BE2C (cell line): ENCODE measurements at regions not wholly inside any gene's neighbourhood (a gene's known extent, or its start where the extent isn't known, plus 50 kb on each side); places are given as distances from the start of the nearest gene placed in this dataset.

ENCODE experiments used
- DNase-seq: peaks from one replicate; pipeline ENCODE4 v3.0.0-alpha.2; 2020
- H3K27me3 ChIP-seq: fragments of 250-450 bp; sonication (Bioruptor Pico); 2 replicates; pipeline ENCODE4 v1.5.1; 2020; ENCODE audit warnings: mild to moderate bottlenecking
- H3K36me3 ChIP-seq: fragments of 250-450 bp; sonication (Bioruptor Pico); 2 replicates; pipeline ENCODE4 v1.5.1; 2020; ENCODE audit warnings: mild to moderate bottlenecking
- H3K4me1 ChIP-seq: fragments of 250-450 bp; sonication (Bioruptor Pico); 2 replicates; pipeline ENCODE4 v1.5.1; 2020
- H3K4me3 ChIP-seq: 2 replicates; pipeline ENCODE4 v1.5.1; 2011; ENCODE audit warnings: low read depth, low read length
- H3K9me3 ChIP-seq: fragments of 250-450 bp; sonication (Bioruptor Pico); 2 replicates; pipeline ENCODE4 v1.5.1; 2020
- TF ChIP-seq, protein P1 (sequence below): IDR thresholded peaks from 2 replicates; pipeline ENCODE4 v1.5.1; 2012; ENCODE audit warnings: mild to moderate bottlenecking, low read depth, low read length

- H3K36me3 ChIP-seq = no peaks in the 10 kb centered on the region
- TF ChIP-seq, protein P1, sequence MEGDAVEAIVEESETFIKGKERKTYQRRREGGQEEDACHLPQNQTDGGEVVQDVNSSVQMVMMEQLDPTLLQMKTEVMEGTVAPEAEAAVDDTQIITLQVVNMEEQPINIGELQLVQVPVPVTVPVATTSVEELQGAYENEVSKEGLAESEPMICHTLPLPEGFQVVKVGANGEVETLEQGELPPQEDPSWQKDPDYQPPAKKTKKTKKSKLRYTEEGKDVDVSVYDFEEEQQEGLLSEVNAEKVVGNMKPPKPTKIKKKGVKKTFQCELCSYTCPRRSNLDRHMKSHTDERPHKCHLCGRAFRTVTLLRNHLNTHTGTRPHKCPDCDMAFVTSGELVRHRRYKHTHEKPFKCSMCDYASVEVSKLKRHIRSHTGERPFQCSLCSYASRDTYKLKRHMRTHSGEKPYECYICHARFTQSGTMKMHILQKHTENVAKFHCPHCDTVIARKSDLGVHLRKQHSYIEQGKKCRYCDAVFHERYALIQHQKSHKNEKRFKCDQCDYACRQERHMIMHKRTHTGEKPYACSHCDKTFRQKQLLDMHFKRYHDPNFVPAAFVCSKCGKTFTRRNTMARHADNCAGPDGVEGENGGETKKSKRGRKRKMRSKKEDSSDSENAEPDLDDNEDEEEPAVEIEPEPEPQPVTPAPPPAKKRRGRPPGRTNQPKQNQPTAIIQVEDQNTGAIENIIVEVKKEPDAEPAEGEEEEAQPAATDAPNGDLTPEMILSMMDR = peak; percentile 19; the same call in 1 of the 2 replicates
- no peaks in the 10 kb centered on the region for H3K4me1 ChIP-seq
- H3K27me3 ChIP-seq = no peaks in the 10 kb centered on the region
- no peaks in the 10 kb centered on the region for H3K9me3 ChIP-seq
- no peak overlapping the region for H3K4me3 ChIP-seq
- DNase-seq = no peak
These were observed 220.2 kb upstream of the UGT8 start for GRCh38 chr4:114378305-114378903.

GRCh38 chr4:114383067-114383466 lies 215.5 kb upstream of the UGT8 start:
- H3K27me3 ChIP-seq = no peaks in the 10 kb centered on the region
- no peak for DNase-seq
- no peaks in the 10 kb centered on the region for H3K36me3 ChIP-seq
- H3K9me3 ChIP-seq = no peaks in the 10 kb centered on the region
- no peaks in the 10 kb centered on the region for H3K4me1 ChIP-seq
- TF ChIP-seq, protein P1 = no peak
- no peak overlapping the region for H3K4me3 ChIP-seq

DNA sequence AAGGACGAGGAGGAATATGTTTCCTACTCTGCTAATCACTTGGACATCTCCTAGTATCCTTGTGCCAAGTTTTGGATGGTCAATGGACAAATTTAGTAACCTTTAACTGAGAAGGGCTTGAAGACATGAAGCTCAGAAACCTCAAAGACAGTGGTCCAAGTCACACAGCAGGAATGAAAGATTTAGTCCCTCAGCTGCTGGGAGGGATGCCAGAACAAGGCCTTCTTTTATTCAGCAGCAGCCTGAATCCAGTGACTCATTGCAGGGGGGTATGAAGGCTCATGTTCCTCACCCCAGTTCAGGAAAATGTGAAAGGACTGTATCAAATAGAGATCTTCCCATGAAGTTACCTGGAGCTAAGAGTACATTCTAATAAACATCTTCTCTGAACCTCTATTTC lies 214.9 kb upstream of the UGT8 start:
- Histone ChIP-seq H3K4me1 (no peaks in the 10 kb centered on the region), H3K36me3 (no peaks in the 10 kb centered on the region), H3K4me3 (no peak overlapping the region), H3K27me3 (no peaks in the 10 kb centered on the region), H3K9me3 (no peaks in the 10 kb centered on the region)
- TF ChIP-seq, protein P1 = no peak
- DNase-seq = no peak

- no peaks in the 10 kb centered on the region for H3K9me3 ChIP-seq
- peak; percentile 25 for DNase-seq
- no peaks in the 10 kb centered on the region for H3K4me1 ChIP-seq
- H3K4me3 ChIP-seq = no peak overlapping the region
- H3K36me3 ChIP-seq = no peaks in the 10 kb centered on the region
- no peaks in the 10 kb centered on the region for H3K27me3 ChIP-seq
- TF ChIP-seq, protein P1 = peak; percentile 55
These were observed 214.0 kb upstream of the UGT8 start for GRCh38 chr4:114384629-114385028.

- Histone ChIP-seq H3K36me3 (no peaks in the 10 kb centered on the region), H3K27me3 (no peaks in the 10 kb centered on the region), H3K4me3 (no peak overlapping the region), H3K9me3 (no peaks in the 10 kb centered on the region), H3K4me1 (no peaks in the 10 kb centered on the region)
- DNase-seq = no peak
- TF ChIP-seq, protein P1 = no peak
These were observed 213.2 kb upstream of the UGT8 start for GRCh38 chr4:114385195-114385985.

DNA sequence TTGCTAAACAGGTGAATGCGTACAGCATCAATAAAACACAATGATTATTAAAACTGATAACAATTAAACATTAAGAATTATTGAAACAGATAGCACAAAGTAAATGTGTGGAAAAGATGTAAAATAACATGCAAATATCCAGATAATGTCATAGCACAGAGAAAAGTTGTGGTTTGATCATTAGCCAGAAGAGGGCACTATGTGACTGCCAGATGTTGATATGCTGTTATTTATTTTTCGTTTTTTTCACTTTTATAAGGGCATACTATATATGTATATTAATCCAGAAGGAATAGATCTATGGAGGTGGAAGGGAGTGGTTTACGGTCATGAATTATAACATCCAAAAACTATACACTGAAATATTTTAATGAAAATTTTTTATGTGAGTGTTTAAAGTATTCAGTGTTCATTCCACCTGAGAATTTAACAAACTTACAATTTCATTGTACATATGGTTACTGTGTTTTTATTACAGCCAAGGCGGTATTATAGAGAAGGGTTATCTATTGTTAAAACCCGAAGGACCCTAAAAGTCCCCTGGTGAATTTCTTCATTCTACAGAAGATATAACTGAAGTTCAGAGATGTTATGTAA lies 211.9 kb upstream of the UGT8 start:
- no peaks in the 10 kb centered on the region for H3K27me3 ChIP-seq
- DNase-seq = peak; percentile 18
- TF ChIP-seq, protein P1 = peak; percentile 72

More for the DNA sequence above, 211.9 kb upstream of the UGT8 start:
- H3K4me1 ChIP-seq = no peaks in the 10 kb centered on the region
- H3K36me3 ChIP-seq = no peaks in the 10 kb centered on the region
- no peaks in the 10 kb centered on the region for H3K9me3 ChIP-seq
- H3K4me3 ChIP-seq = no peak overlapping the region
